MG63 (cell line): ENCODE measurements at regions not wholly inside any gene's neighbourhood (a gene's known extent, or its start where the extent isn't known, plus 50 kb on each side); places are given as distances from the start of the nearest gene placed in this dataset.
A peak's percentile ranks its signal among the peaks of the same experiment; 100 is the strongest.

Experiments used
- DNase-seq: peaks from one replicate; pipeline ENCODE4 v3.0.0-alpha.2; 2020
- H3K27me3 ChIP-seq: fragments of 250-450 bp; sonication (Bioruptor Pico); 2 replicates; pipeline ENCODE4 v1.5.1; 2020; ENCODE audit warnings: mild to moderate bottlenecking, moderate library complexity
- H3K36me3 ChIP-seq: fragments of 250-450 bp; sonication (Bioruptor Pico); 2 replicates; pipeline ENCODE4 v1.5.1; 2020; ENCODE audit warnings: mild to moderate bottlenecking, moderate library complexity
- H3K4me3 ChIP-seq: fragments of 250-450 bp; sonication (Bioruptor Pico); 2 replicates; pipeline ENCODE4 v1.5.1; 2020; ENCODE audit warnings: mild to moderate bottlenecking, moderate library complexity
- H3K9me3 ChIP-seq: fragments of 250-450 bp; sonication (Bioruptor Pico); 2 replicates; pipeline ENCODE4 v1.5.1; 2020; ENCODE audit warnings: mild to moderate bottlenecking, moderate library complexity

GRCh38 chr17:65398040-65398787 is 163.2 kb downstream of the AXIN2 start:
- no peak overlapping the region for H3K4me3 ChIP-seq
- DNase-seq: peak; percentile 47
- H3K27me3 ChIP-seq: peaks cover 2% of the 10 kb centered on the region; the same call in 1 of the 2 replicates
- H3K9me3 ChIP-seq: no peaks in the 10 kb centered on the region
- H3K36me3 ChIP-seq: no peaks in the 10 kb centered on the region

- Histone ChIP-seq H3K9me3 (no peaks in the 10 kb centered on the region), H3K36me3 (no peaks in the 10 kb centered on the region), H3K4me3 (no peak overlapping the region), H3K27me3 (peaks cover 2% of the 10 kb centered on the region; the same call in 1 of the 2 replicates)
- DNase-seq: no peak
Measured at GRCh38 chr17:65395924-65396323, 165.5 kb downstream of the AXIN2 start.

- no peak overlapping the region for H3K4me3 ChIP-seq
- no peaks in the 10 kb centered on the region for H3K9me3 ChIP-seq
- peaks cover 2% of the 10 kb centered on the region; the same call in 1 of the 2 replicates for H3K27me3 ChIP-seq
- DNase-seq: no peak
- H3K36me3 ChIP-seq: no peaks in the 10 kb centered on the region
Measured at GRCh38 chr17:65394811-65395472, 166.5 kb downstream of the AXIN2 start.

- Histone ChIP-seq H3K9me3 (no peaks in the 10 kb centered on the region), H3K36me3 (no peaks in the 10 kb centered on the region), H3K4me3 (no peak overlapping the region), H3K27me3 (no peaks in the 10 kb centered on the region)
- no peak for DNase-seq
Measured at GRCh38 chr17:65393514-65393913, 167.9 kb downstream of the AXIN2 start.

- H3K36me3 ChIP-seq: no peaks in the 10 kb centered on the region
- H3K27me3 ChIP-seq: no peaks in the 10 kb centered on the region
- H3K4me3 ChIP-seq: no peak overlapping the region
- DNase-seq: peak; percentile 73
- no peaks in the 10 kb centered on the region for H3K9me3 ChIP-seq
Measured at GRCh38 chr17:65389949-65390348, 171.5 kb downstream of the AXIN2 start.

- DNase-seq: peak; percentile 46
Measured at GRCh38 chr17:65389426-65389825, 172.0 kb downstream of the AXIN2 start.

GRCh38 chr17:65388911-65389310 is 172.5 kb downstream of the AXIN2 start:
- no peak overlapping the region for H3K4me3 ChIP-seq
- no peaks in the 10 kb centered on the region for H3K36me3 ChIP-seq
- H3K27me3 ChIP-seq: no peaks in the 10 kb centered on the region
- DNase-seq: no peak
- no peaks in the 10 kb centered on the region for H3K9me3 ChIP-seq

More at GRCh38 chr17:65389426-65389825, 172.0 kb downstream of the AXIN2 start:
- no peaks in the 10 kb centered on the region for H3K9me3 ChIP-seq
- no peak overlapping the region for H3K4me3 ChIP-seq
- H3K36me3 ChIP-seq: no peaks in the 10 kb centered on the region
- H3K27me3 ChIP-seq: no peaks in the 10 kb centered on the region

- Histone ChIP-seq H3K36me3 (no peaks in the 10 kb centered on the region), H3K4me3 (no peak overlapping the region), H3K27me3 (no peaks in the 10 kb centered on the region), H3K9me3 (no peaks in the 10 kb centered on the region)
- DNase-seq: no peak
Measured at GRCh38 chr17:65387322-65387721, 174.1 kb downstream of the AXIN2 start.

- Histone ChIP-seq H3K4me3 (no peak overlapping the region), H3K9me3 (no peaks in the 10 kb centered on the region), H3K27me3 (no peaks in the 10 kb centered on the region), H3K36me3 (no peaks in the 10 kb centered on the region)
- no peak for DNase-seq
Measured at GRCh38 chr17:65385726-65386125, 175.7 kb downstream of the AXIN2 start.

- H3K27me3 ChIP-seq: no peaks in the 10 kb centered on the region
- no peak for DNase-seq
- H3K9me3 ChIP-seq: no peaks in the 10 kb centered on the region
- H3K36me3 ChIP-seq: no peaks in the 10 kb centered on the region
- H3K4me3 ChIP-seq: no peak overlapping the region
Measured at GRCh38 chr17:65385071-65385470, 176.4 kb downstream of the AXIN2 start.

- H3K4me3 ChIP-seq: no peak overlapping the region
- no peaks in the 10 kb centered on the region for H3K27me3 ChIP-seq
- no peaks in the 10 kb centered on the region for H3K9me3 ChIP-seq
- no peaks in the 10 kb centered on the region for H3K36me3 ChIP-seq
- DNase-seq: no peak
Measured at GRCh38 chr17:65381152-65381551, 180.3 kb downstream of the AXIN2 start.

GRCh38 chr17:65374966-65375365 is 186.5 kb downstream of the AXIN2 start:
- H3K9me3 ChIP-seq: no peaks in the 10 kb centered on the region
- H3K36me3 ChIP-seq: no peaks in the 10 kb centered on the region
- H3K4me3 ChIP-seq: no peak overlapping the region
- DNase-seq: no peak
- no peaks in the 10 kb centered on the region for H3K27me3 ChIP-seq

GRCh38 chr17:65371702-65372101 is 189.7 kb downstream of the AXIN2 start:
- no peak overlapping the region for H3K4me3 ChIP-seq
- H3K27me3 ChIP-seq: no peaks in the 10 kb centered on the region
- H3K9me3 ChIP-seq: no peaks in the 10 kb centered on the region
- no peaks in the 10 kb centered on the region for H3K36me3 ChIP-seq
- DNase-seq: peak; percentile 33

GRCh38 chr17:65370669-65371131 is 190.7 kb downstream of the AXIN2 start:
- H3K36me3 ChIP-seq: no peaks in the 10 kb centered on the region
- no peaks in the 10 kb centered on the region for H3K27me3 ChIP-seq
- H3K9me3 ChIP-seq: no peaks in the 10 kb centered on the region
- H3K4me3 ChIP-seq: no peak overlapping the region
- DNase-seq: no peak

- no peaks in the 10 kb centered on the region for H3K36me3 ChIP-seq
- no peaks in the 10 kb centered on the region for H3K27me3 ChIP-seq
- H3K9me3 ChIP-seq: no peaks in the 10 kb centered on the region
- no peak overlapping the region for H3K4me3 ChIP-seq
- DNase-seq: no peak
Measured at GRCh38 chr17:65368341-65368740, 193.1 kb downstream of the AXIN2 start.

- Histone ChIP-seq H3K36me3 (no peaks in the 10 kb centered on the region), H3K9me3 (no peaks in the 10 kb centered on the region), H3K4me3 (no peak overlapping the region), H3K27me3 (no peaks in the 10 kb centered on the region)
- DNase-seq: no peak
Measured at GRCh38 chr17:65366102-65366844, 195.2 kb downstream of the AXIN2 start.

GRCh38 chr17:65365169-65365568 is 196.3 kb downstream of the AXIN2 start:
- Histone ChIP-seq H3K4me3 (no peak overlapping the region), H3K36me3 (no peaks in the 10 kb centered on the region), H3K27me3 (no peaks in the 10 kb centered on the region), H3K9me3 (no peaks in the 10 kb centered on the region)
- DNase-seq: no peak
